AG04450 (cell line): ENCODE measurements at regions not wholly inside any gene's neighbourhood (a gene's known extent, or its start where the extent isn't known, plus 50 kb on each side); places are given as distances from the start of the nearest gene placed in this dataset.

Experiments used
- CTCF ChIA-PET: fragments of 300-600, 350-600 bp; formaldehyde crosslinking; extraction: SDS; loops from one replicate; lab custom pipeline; 2022; ENCODE audit warnings: antibody characterized with exemption, inconsistent platforms; lab: Charles Lee
- POLR2A ChIA-PET: fragments of 350-600 bp; formaldehyde crosslinking; extraction: SDS; loops from one replicate; lab custom pipeline; 2021; ENCODE audit warnings: antibody characterized with exemption, inconsistent platforms; lab: Yijun Ruan, JAX
- DNase-seq: peaks from one replicate; pipeline ENCODE4 v3.0.0-alpha.2; 2011; ENCODE audit warnings: low read depth, low spot score
- H3K27ac ChIP-seq: one replicate; pipeline ENCODE4 v1.5.1; 2012; ENCODE audit warnings: low read depth, low read length, control low read depth
- H3K27me3 ChIP-seq: one replicate; pipeline ENCODE4 v1.6.0; 2012; ENCODE audit warnings: low read length; ENCODE audit not compliant: control insufficient read depth, insufficient read depth
- H3K4me3 ChIP-seq: 2 replicates; pipeline ENCODE4 v1.5.1; 2011; ENCODE audit warnings: mild to moderate bottlenecking, low read depth, low read length, control low read depth
- H3K9me3 ChIP-seq: 2 replicates; pipeline ENCODE4 v1.5.1; 2012; ENCODE audit warnings: low read length; ENCODE audit not compliant: control insufficient read depth, insufficient read depth
- CTCF ChIP-seq: IDR thresholded peaks from 2 replicates; pipeline ENCODE4 v1.5.1; 2011; ENCODE audit warnings: low read depth, low read length, control low read depth, inconsistent platforms

DNA sequence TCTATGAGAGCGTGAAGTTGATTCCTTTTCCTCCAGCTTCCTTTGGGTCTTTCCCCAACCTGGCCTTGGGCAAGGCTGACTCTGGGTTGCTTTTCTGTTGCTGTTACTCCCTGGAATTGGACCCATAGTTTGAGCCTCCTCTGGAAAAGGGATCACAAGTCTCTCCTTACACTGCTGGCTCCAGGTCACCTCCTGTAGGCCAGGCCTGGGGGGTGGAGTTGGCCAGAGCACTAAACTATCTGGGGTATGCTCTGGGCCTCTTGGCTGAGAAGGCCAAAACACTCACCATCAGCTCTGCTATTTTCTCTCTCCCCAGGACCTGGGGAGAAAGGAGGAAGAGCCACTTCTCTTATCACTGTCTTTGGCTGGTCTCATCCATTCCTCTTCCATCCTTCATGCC is 56.5 kb upstream of the NCOA1 start:
- DNase-seq: no peak
- Histone ChIP-seq H3K4me3 (no peak overlapping the region), H3K9me3 (no peaks in the 10 kb centered on the region), H3K27me3 (no peaks in the 10 kb centered on the region), H3K27ac (no peak overlapping the region)
- POLR2A ChIA-PET: no interaction called here
- CTCF ChIA-PET: interaction anchor here (0.6 kb wide), 1 partner anchor 10 kb away, joined by 5 read pairs; no protein-coding TSS in a partner anchor
- no peak for TF ChIP-seq CTCF

DNA sequence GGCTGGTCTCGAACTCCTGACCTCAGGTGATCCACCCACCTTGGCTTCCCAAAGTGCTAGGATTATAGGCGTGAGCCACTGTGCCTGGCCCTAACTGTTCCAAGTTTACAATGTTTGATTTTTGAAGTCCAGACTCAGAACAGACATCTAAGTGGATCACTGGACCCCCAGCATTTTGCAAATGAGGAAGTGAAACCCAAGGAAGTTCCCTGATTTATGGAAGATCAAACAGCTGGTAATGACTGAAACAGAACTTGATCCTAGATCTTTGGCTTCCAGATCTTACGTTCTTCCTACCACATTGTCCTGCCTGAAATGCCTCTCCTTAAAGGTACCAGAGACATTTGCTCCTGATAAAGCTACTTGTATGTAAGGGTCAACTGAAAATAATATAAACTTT is 58.3 kb upstream of the NCOA1 start:
- CTCF ChIA-PET: interaction anchor here (1.4 to 1.6 kb wide), 2 partner anchors 10 to 395 kb away, joined by 5 to 7 read pairs; no protein-coding TSS in a partner anchor
- TF ChIP-seq CTCF: no peak
- Histone ChIP-seq H3K9me3 (no peaks in the 10 kb centered on the region), H3K27ac (no peak overlapping the region), H3K27me3 (no peaks in the 10 kb centered on the region), H3K4me3 (no peak overlapping the region)
- POLR2A ChIA-PET: no interaction called here
- no peak for DNase-seq

DNA sequence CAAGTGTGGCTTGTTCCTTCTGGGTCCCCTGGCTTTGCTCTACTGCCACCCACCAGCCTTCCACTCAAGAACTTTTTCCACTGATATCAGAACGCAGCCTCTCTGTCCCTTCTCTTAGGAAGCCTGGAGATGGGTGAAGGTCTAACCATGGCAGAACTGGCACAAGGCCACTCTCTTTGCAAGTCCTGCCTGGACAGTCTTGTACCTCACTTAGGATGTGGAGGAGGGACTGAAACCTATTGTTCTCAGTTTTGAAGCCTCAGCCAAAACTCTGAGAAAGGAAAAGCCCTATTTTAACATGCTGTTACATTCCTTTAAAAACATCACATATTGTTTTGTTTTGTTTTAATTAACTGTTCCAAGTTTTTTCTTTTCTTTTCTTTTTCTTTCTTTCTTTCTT is 58.9 kb upstream of the NCOA1 start:
- Histone ChIP-seq H3K9me3 (no peaks in the 10 kb centered on the region), H3K27ac (no peak overlapping the region), H3K4me3 (no peak overlapping the region), H3K27me3 (no peaks in the 10 kb centered on the region)
- no peak for DNase-seq
- POLR2A ChIA-PET: no interaction called here
- TF ChIP-seq CTCF: no peak
- CTCF ChIA-PET: no interaction called here

- no peak for TF ChIP-seq CTCF
Observed at GRCh38 chr2:24429197-24430074, 61.6 kb upstream of the NCOA1 start.

GRCh38 chr2:24424387-24424786 is 64.1 kb upstream of the ITSN2 start:
- POLR2A ChIA-PET: no interaction called here
- peaks cover 5% of the 10 kb centered on the region for H3K27me3 ChIP-seq
- no peaks in the 10 kb centered on the region for H3K9me3 ChIP-seq
- no peak for TF ChIP-seq CTCF
- no peak overlapping the region for H3K4me3 ChIP-seq
- H3K27ac ChIP-seq: no peak overlapping the region
- DNase-seq: no peak
- CTCF ChIA-PET: interaction anchor here (0.6 to 4.1 kb wide), 4 partner anchors 9 to 403 kb away, joined by 3 to 39 read pairs (median 19); no protein-coding TSS in a partner anchor

More at GRCh38 chr2:24429197-24430074, 61.6 kb upstream of the NCOA1 start:
- H3K9me3 ChIP-seq: no peaks in the 10 kb centered on the region
- H3K4me3 ChIP-seq: no peak overlapping the region
- DNase-seq: no peak
- POLR2A ChIA-PET: interaction anchor here (0.9 kb wide), 1 partner anchor 61 kb away, joined by 3 read pairs; no protein-coding TSS in a partner anchor
- H3K27me3 ChIP-seq: no peaks in the 10 kb centered on the region
- no peak overlapping the region for H3K27ac ChIP-seq
- CTCF ChIA-PET: no interaction called here
